ENCODE measurements at regions not wholly inside any gene's neighbourhood (a gene's known extent, or its start where the extent isn't known, plus 50 kb on each side); places are given as distances from the start of the nearest gene placed in this dataset.
"Not testable (repeated sequence)": the region's sequence is repeated elsewhere in the genome, so short reads cannot be mapped to it uniquely, and the experiment has no call there.

DNA sequence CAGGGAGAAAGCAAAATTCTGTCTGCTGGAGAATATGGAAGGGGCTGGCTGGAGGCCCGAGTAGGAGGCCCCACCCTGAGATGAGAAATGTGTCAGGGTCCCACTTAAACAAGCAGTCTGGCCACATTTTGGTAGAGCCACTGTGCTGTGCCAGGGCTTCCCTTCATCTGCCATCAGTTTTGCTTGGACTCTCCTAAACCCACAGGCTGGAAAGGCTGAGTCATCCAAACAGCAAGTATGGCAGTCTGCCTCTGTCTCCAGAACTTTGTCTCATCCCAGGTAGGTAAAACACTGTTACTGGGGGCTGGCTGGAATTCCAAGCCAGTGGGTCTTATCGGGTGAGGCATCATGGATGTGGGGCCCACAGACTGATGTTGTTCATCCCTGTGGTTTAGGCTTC lies 1390.6 kb downstream of the UQCRFS1 start:
- DNase-seq = no peak

- DNase-seq = no peak
These were observed 1391.4 kb downstream of the UQCRFS1 start for GRCh38 chr19:27821418-27822018.

DNA sequence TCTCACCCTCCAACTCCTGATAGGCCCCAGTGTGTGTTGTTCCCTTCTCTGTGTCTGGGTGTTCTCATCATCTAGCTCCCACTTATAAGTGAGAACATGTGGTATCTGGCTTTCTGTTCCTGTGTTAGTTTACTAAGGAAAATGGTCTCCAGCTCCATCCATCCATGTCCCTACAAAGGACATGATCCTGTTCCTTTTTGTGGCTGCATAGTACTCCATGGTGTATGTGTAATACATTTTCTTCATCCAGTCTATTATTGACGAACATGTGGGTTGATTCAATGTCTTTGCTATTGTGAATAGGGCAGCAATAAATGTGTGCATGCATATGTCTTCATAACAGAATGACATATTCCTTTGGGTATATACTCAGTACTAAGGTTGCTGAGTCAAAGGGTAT lies 1397.0 kb downstream of the UQCRFS1 start:
- no peak for DNase-seq

DNA sequence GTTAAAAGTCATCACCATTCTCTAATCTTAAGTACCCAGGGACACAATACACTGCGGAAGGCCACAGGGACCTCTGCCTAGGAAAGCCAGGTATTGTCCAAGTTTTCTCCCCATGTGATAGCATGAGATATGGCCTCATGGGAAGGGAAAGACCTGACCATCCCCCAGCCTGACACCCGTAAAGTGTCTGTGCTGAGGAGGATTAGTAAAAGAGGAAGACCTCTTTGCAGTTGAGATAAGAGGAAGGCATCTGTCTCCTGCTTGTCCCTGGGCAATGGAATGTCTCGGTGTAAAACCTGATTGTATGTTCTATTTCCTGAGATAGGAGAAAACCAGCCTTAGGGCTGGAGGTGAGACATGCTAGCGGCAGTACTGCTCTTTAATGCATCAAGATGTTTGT lies 1398.1 kb downstream of the UQCRFS1 start:
- peak; percentile 1 for DNase-seq

- not testable (repeated sequence) for DNase-seq
These were observed 1398.7 kb downstream of the UQCRFS1 start for GRCh38 chr19:27814274-27814673.

- no peak for DNase-seq
These were observed 1406.4 kb downstream of the UQCRFS1 start for GRCh38 chr19:27806471-27807070.

GRCh38 chr19:27805848-27806247 lies 1407.1 kb downstream of the UQCRFS1 start:
- DNase-seq = no peak

- DNase-seq = not testable (repeated sequence)
These were observed 1410.7 kb downstream of the UQCRFS1 start for GRCh38 chr19:27802293-27802692.

DNA sequence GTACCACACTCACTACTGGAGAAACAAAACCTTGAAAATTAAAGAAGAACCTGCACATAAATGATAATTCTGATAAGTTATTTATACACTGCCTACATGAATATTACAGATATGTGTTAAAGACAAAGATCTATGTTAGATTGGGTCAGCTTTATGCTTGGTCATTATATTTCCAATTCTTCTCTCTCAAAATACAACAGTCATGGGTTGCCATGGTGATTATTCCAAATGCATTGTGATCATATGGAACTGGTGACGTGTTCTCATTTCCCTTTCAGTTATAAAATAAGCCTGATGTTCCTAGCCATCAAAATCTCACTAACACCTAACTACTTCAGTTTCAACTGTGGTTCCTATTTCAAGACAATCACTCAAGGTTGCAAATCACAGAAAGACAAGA lies 1416.4 kb downstream of the UQCRFS1 start:
- DNase-seq = no peak

DNA sequence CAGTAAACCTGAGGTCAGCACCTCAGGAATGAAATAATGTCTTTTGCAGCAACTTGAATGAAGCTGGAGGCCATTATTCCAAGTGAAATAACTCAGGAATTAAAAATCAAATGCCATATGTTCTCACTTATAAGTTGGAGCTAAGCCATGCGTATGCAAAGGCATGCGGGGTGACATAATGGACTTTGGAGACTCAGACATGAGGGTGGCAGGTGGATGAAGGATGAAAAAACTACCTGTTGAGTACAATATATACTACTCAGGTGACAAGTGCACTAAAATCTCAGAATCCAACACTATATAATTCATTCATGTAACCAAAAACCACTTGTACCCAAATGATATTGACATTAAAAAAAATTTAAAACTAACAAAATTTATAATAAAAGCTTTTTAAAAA lies 1416.9 kb downstream of the UQCRFS1 start:
- no peak for DNase-seq

GRCh38 chr19:27795369-27795768 lies 1417.6 kb downstream of the UQCRFS1 start:
- no peak for DNase-seq

DNA sequence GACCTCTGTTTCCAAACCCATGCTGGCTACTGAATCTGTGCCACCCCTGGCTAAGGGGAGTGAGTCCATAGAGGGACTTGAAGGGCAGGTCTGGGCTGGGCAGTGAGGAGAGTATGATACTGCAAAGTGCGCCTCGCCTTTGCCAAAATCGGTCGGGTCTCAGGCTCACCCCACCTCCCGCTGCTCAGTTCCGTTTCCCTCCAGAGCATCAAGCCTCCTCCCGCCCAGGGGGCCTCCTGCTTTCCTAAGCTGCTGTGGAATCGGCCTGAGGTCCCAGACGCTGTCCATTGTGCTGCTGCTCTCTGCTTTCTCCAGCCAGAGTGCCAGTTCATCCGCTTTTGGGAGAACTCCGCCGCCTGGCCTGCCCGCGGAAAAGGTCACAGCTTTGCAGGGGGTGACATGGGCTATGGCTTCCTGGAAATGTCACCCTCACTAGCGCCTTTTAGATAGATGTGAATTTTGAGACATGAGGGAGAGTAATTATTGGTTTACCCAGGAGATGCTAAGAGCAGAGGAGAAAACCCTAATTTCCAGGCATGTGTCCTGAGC lies 1418.4 kb downstream of the UQCRFS1 start:
- no peak for DNase-seq

GRCh38 chr19:27793644-27794493 lies 1419.1 kb downstream of the UQCRFS1 start:
- peak; percentile 76 for DNase-seq

DNA sequence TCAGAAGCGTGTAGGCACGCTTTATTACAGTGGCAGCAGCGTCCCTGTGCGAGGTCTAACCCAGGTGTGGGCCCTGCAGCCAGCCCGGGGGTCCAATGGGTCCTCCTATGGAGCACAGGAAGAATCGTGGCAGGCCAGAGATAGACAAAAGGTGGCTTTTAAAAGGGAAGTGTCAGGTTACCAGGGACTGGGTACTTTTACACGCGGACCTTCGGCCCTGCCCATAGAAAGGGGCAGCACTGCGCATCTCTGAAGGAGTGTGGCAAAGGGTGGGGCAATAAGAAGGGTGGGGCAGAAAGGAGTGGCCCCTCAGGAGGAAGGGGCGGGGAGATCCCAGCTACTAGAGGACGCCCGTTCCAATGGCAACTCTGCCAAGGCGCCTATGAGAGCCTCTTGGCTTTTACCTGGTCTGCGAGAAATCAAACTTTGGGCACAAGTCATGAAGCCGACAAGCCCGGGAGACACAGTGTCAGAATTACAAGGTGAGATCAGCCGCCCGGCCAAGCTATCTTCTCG lies 1419.8 kb downstream of the UQCRFS1 start:
- peak; percentile 87 for DNase-seq

GRCh38 chr19:27792576-27793127 lies 1420.3 kb downstream of the UQCRFS1 start:
- no peak for DNase-seq

GRCh38 chr19:27780367-27781075 lies 1432.4 kb downstream of the UQCRFS1 start:
- peak; percentile 2 for DNase-seq

DNA sequence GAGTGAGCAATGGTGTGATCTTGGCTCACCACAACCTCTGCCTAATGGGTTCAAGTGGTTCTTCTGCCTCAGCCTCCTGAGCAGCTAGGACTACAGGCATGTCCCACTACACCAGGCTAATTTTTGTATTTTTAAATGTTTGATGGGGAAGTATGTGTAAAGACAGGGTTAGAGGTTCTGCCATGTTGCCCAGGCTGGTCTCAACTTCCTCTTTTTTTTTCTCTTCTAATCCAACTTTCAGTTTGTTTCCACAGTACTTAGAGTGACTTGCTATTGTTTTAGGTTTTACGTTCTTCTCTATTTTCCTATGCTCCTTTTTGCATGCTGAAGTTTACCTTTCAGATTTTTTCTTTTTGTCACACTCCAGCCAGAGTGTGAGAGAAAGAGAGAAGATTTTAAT lies 1433.0 kb downstream of the UQCRFS1 start:
- DNase-seq = peak; percentile 82

DNA sequence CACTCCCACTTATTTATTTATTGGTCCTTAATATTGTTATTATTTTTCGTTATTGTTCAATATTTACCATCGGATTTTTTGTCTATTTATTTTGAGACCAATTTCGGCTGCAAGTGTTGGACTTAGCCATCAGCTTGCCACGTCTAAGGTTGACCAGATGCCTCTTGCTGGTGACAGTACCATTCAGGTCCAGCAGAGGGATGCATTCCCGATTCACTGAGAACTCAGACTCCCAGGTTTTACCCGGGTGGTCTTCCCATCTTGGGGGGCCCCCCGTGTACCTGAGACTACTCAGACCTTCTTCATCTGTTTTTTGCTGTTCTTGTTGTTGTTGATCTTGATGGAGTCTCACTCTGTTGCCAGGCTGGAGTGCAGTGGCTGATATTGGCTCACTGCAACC lies 1435.2 kb downstream of the UQCRFS1 start:
- DNase-seq = no peak

GRCh38 chr19:27777242-27777641 lies 1435.7 kb downstream of the UQCRFS1 start:
- DNase-seq = no peak

DNA sequence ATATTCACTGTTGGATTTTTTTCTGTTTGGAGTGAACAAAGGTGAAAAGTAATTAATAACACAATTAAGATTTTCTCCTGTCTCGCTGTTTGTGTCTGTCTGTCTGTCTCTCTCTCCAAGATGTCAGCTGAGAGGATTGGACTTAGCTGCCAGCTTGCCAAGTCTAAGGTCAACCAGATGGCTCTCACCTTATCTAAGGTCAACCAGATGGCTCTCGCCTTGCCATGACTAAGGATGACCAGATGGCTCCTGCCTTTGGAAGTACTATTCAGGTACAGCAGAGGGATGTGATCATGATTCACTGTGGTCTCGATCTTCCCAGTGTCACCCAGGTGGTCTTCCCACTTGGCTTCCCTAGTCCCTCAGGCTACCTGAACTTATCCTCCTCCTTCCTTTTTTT lies 1436.4 kb downstream of the UQCRFS1 start:
- no peak for DNase-seq

GRCh38 chr19:27776020-27776419 lies 1436.9 kb downstream of the UQCRFS1 start:
- DNase-seq = no peak

- DNase-seq = no peak
These were observed 1437.6 kb downstream of the UQCRFS1 start for GRCh38 chr19:27775395-27775794.

DNA sequence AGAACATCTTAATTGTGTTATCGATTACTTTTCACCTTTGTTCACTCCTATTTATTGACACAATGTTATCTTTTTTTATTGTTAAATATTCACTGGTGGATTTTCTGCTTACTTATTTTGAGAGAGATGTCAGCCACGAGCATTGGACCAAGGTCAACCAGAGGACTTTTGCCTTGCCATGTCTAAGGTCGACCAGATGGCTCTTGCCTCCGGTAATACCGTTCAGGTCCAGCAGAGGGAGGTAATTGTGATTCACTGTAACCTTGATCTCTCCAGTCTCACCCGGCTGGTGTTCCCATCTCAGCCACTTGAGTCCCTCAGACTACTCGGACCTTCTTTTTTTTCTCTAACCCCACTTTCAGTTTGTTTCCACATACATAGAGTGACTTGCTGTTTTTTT lies 1438.1 kb downstream of the UQCRFS1 start:
- no peak for DNase-seq
